ENCODE measurements at regions not wholly inside any gene's neighbourhood (a gene's known extent, or its start where the extent isn't known, plus 50 kb on each side); places are given as distances from the start of the nearest gene placed in this dataset.

GRCh38 chr15:85306946-85307686 is 73.3 kb upstream of the AKAP13 start:
- Histone ChIP-seq H3K9me1 (ENCODE audit: insufficient read depth, low read length) (no peaks in the 10 kb centered on the region), H3K36me3 (ENCODE audit: control insufficient read depth, insufficient read depth, low read length) (no peaks in the 10 kb centered on the region), H4K5ac (ENCODE audit: low read depth, low read length) (no peak overlapping the region), H3K23ac (ENCODE audit: low read depth, low read length) (no peak overlapping the region), H2BK120ac (ENCODE audit: low read depth, low read length) (no peak overlapping the region), H3K4me3 (ENCODE audit: insufficient read depth, low read depth, low read length) (no peak overlapping the region), H3K18ac (ENCODE audit: low read depth, low read length) (no peak overlapping the region), H4K20me1 (ENCODE audit: insufficient read depth, low read length) (no peaks in the 10 kb centered on the region), H2AFZ (replicated peaks; ENCODE audit: low read length, poor library complexity) (no peak overlapping the region), H2BK5ac (ENCODE audit: low read depth, low read length, poor library complexity, severe bottlenecking) (no peak overlapping the region), H3K9ac (ENCODE audit: low read depth, low read length) (no peak overlapping the region), H3K4me1 (ENCODE audit: control insufficient read depth, insufficient read depth, low read length) (no peaks in the 10 kb centered on the region), H2AK5ac (ENCODE audit: low read depth, low read length) (no peak overlapping the region; the same call in 1 of the 2 replicates), H3K9me3 (ENCODE audit: control insufficient read depth, insufficient read depth, low read length) (no peaks in the 10 kb centered on the region), H3K14ac (replicated peaks; ENCODE audit: low read depth, low read length) (no peak overlapping the region), H3K4ac (ENCODE audit: low read depth, low read length) (no peak overlapping the region), H3K27ac (ENCODE audit: insufficient read depth, low read length) (no peak overlapping the region), H4K8ac (ENCODE audit: low read depth in 2 of 2, low read length in 2 of 2) (no peak overlapping the region), H4K91ac (ENCODE audit: insufficient read depth, low read depth, low read length) (no peak overlapping the region), H3K56ac (ENCODE audit: extremely low read depth, insufficient read depth, low read length) (no peak overlapping the region), H2BK20ac (ENCODE audit: low read depth, low read length) (no peak overlapping the region), H2AK9ac (replicated peaks; ENCODE audit: low read depth, low read length, poor library complexity) (no peak overlapping the region), H2BK15ac (ENCODE audit: low read depth, low read length) (no peak overlapping the region), H3K79me1 (ENCODE audit: low read depth in 1 of 2, low read length in 2 of 2) (no peaks in the 10 kb centered on the region), H3K4me2 (ENCODE audit: low read depth, low read length) (no peak overlapping the region), H3K27me3 (ENCODE audit: control insufficient read depth, insufficient read depth, low read length) (no peaks in the 10 kb centered on the region)
- in situ Hi-C loops (cut with MboI; ENCODE audit: low sequenced_read_pairs) (no loop called here), dilution Hi-C loops (cut with HindIII; ENCODE audit: low sequenced_read_pairs, unreplicated experiment) (no loop called here), intact Hi-C loops (cut with micrococcal nuclease) (no loop called here)
- ChIA-PET CTCF (no interaction called here), POLR2A (ENCODE audit: unreplicated experiment) (no interaction called here)
- 100% methylated on average over 1 of the region's 5 CpGs; no CpG with 5 or more reads in 1 of the 2 experiments for WGBS, 2 experiments (ENCODE audit: extremely low coverage in 2 of 2, insufficient read length in 1 of 2)
- TF ChIP-seq CTCF (conservative IDR thresholded peaks at IDR 0.05; ENCODE audit: low read depth, low read length) (no peak), FOS (IDR thresholded peaks at IDR 0.05; ENCODE audit: low read depth, low read length) (no peak), SMC3 (IDR thresholded peaks at IDR 0.05; ENCODE audit: low read depth, low read length) (no peak)
- ATAC-seq (ENCODE audit: low read depth) (no peak), DNase-seq (no peak)
- no TSS peak for BruUV-seq (replicated peaks)

Data from IMR-90 (cell line).